ENCODE measurements at regions not wholly inside any gene's neighbourhood (a gene's known extent, or its start where the extent isn't known, plus 50 kb on each side); places are given as distances from the start of the nearest gene placed in this dataset.

DNA sequence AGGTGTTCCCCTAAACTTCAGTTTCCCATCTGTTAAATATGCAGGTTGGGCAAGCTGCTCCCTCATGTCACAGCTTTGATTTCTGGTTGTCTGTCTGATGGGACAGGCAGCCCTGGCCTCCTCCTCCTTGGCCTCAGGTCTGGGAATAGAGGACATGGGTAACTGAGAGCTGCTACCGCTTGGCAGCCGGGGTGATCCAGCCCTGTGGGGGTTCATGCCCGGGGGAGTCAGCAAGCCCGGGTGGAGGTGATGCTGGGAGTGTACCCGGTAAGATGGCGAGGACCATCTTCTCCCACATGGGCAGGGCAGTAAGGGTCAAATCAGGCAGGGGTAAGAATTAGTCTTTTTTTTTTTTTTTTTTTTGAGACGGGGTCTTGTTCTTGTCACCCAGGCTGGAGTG lies 845.0 kb downstream of the TBC1D22A start:
- Histone ChIP-seq H3K27ac (ENCODE audit: low read depth) (no peak overlapping the region), H3K4me3 (no peak overlapping the region), H3K4me2 (no peak overlapping the region), H4K20me1 (replicated peaks; ENCODE audit: insufficient read depth) (no peaks in the 10 kb centered on the region), H3K4me1 (ENCODE audit: insufficient read depth) (no peaks in the 10 kb centered on the region), H3F3A (replicated peaks; ENCODE audit: low read depth) (no peaks in the 10 kb centered on the region), H3K79me2 (replicated peaks; ENCODE audit: insufficient read depth) (no peaks in the 10 kb centered on the region), H3K27me3 (ENCODE audit: insufficient read depth) (no peaks in the 10 kb centered on the region), H2AFZ (no peak overlapping the region), H3K9me2 (ENCODE audit: insufficient read depth) (no peaks in the 10 kb centered on the region), H3K36me3 (ENCODE audit: insufficient read depth) (peaks cover 3% of the 10 kb centered on the region; the same call in 1 of the 2 replicates)
- Mint-ChIP-seq H3K4me3 (no peak overlapping the region), H3K27ac (no peak overlapping the region), H3K27me3 (ENCODE audit: insufficient read depth, low read depth, poor library complexity) (peaks cover 2% of the 10 kb centered on the region), H3K36me3 (ENCODE audit: low read depth) (peaks cover 5% of the 10 kb centered on the region; the same call in 1 of the 3 replicates), H3K4me1 (no peaks in the 10 kb centered on the region; the same call in 2 of the 3 replicates), H3K9me3 (peaks cover 72% of the 10 kb centered on the region)
- DNase-seq (ENCODE audit: low spot score) (no peak), ATAC-seq (no peak)
- TF ChIP-seq POLR2AphosphoS5 (IDR thresholded peaks at IDR 0.05; ENCODE audit: low read depth) (no peak), EZH2 (IDR thresholded peaks at IDR 0.05; ENCODE audit: low read depth, unreplicated experiment) (no peak), JUNB (IDR thresholded peaks at IDR 0.05; ENCODE audit: unreplicated experiment) (no peak), ZNF114 (CRISPR knock-in tag; IDR thresholded peaks at IDR 0.05) (no peak), NANOG (IDR thresholded peaks at IDR 0.05; ENCODE audit: borderline replicate concordance) (no peak), REST (IDR thresholded peaks at IDR 0.05; ENCODE audit: unreplicated experiment) (no peak), CTCF (conservative IDR thresholded peaks at IDR 0.05; ENCODE audit: low read depth in 2 of 2) (no peak), ZNF331 (CRISPR knock-in tag; IDR thresholded peaks at IDR 0.05; ENCODE audit: low read depth) (no peak)
- TF ChIP-seq, protein P1, sequence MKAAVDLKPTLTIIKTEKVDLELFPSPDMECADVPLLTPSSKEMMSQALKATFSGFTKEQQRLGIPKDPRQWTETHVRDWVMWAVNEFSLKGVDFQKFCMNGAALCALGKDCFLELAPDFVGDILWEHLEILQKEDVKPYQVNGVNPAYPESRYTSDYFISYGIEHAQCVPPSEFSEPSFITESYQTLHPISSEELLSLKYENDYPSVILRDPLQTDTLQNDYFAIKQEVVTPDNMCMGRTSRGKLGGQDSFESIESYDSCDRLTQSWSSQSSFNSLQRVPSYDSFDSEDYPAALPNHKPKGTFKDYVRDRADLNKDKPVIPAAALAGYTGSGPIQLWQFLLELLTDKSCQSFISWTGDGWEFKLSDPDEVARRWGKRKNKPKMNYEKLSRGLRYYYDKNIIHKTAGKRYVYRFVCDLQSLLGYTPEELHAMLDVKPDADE (IDR thresholded peaks at IDR 0.05) = no peak

DNA sequence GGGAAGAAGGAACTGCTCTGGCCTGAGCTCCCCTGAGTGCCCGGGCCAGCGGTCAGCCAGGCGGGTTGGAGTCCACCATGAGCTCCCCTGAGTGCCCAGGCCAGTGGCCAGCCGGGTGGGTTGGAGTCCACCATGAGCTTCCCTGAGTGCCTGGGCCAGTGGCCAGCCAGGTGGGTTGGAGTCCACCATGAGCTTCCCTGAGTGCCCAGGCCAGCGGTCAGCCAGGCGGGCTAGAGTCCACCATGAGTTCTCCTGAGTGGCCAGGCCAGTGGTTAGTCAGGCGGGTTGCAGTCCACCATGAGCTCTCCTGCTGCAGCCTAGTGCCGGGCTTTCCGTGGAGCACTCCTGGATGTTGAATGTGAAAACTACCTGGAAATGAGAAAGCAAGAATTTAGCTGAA lies 844.0 kb downstream of the TBC1D22A start:
- H3K4me2 ChIP-seq = no peak overlapping the region
- H3K27ac ChIP-seq (ENCODE audit: low read depth) = no peak overlapping the region
- Mint-ChIP-seq H3K4me3 (no peak overlapping the region), H3K9me3 (peaks cover 75% of the 10 kb centered on the region), H3K27ac (no peak overlapping the region), H3K4me1 (no peaks in the 10 kb centered on the region; the same call in 2 of the 3 replicates), H3K36me3 (ENCODE audit: low read depth) (peaks cover 10% of the 10 kb centered on the region), H3K27me3 (ENCODE audit: insufficient read depth, low read depth, poor library complexity) (peaks cover 2% of the 10 kb centered on the region)
- H3K27me3 ChIP-seq (ENCODE audit: insufficient read depth) = no peaks in the 10 kb centered on the region
- DNase-seq (ENCODE audit: low spot score) (no peak), ATAC-seq (no peak)
- no peaks in the 10 kb centered on the region for H4K20me1 ChIP-seq (replicated peaks; ENCODE audit: insufficient read depth)
- no peak overlapping the region for H3K4me3 ChIP-seq
- no peaks in the 10 kb centered on the region for H3K9me2 ChIP-seq (ENCODE audit: insufficient read depth)
- peaks cover 3% of the 10 kb centered on the region; the same call in 1 of the 2 replicates for H3K36me3 ChIP-seq (ENCODE audit: insufficient read depth)
- no peaks in the 10 kb centered on the region for H3K79me2 ChIP-seq (replicated peaks; ENCODE audit: insufficient read depth)
- no peak for TF ChIP-seq JUNB (IDR thresholded peaks at IDR 0.05; ENCODE audit: unreplicated experiment)
- TF ChIP-seq POLR2AphosphoS5 (IDR thresholded peaks at IDR 0.05; ENCODE audit: low read depth) = no peak
- H3F3A ChIP-seq (replicated peaks; ENCODE audit: low read depth) = no peaks in the 10 kb centered on the region
- H2AFZ ChIP-seq = no peak overlapping the region
- no peaks in the 10 kb centered on the region for H3K4me1 ChIP-seq (ENCODE audit: insufficient read depth)

All from GM23338 (cell line).